GM23338 (cell line): ENCODE measurements at regions not wholly inside any gene's neighbourhood (a gene's known extent, or its start where the extent isn't known, plus 50 kb on each side); places are given as distances from the start of the nearest gene placed in this dataset.

Experiments
- ATAC-seq: fragments of 200-7000 bp; cut with Tn5 transposase; 3 replicates; pipeline ENCODE4 v1.9.1; 2020
- DNase-seq: peaks from one replicate; pipeline ENCODE4 v3.0.0-alpha.2; 2015; ENCODE audit warnings: low spot score
- H2AFZ ChIP-seq: fragments of 200-600 bp; sonication (generic); 2 replicates; pipeline ENCODE4 v1.8.0; 2016; ENCODE audit warnings: antibody characterized with exemption, mild to moderate bottlenecking, moderate library complexity
- H3F3A ChIP-seq: fragments of 200-600 bp; sonication (generic); replicated peaks from 2 replicates; pipeline ENCODE4 v1.8.0; 2017; ENCODE audit warnings: antibody characterized with exemption, mixed run types, low read depth
- H3K27ac ChIP-seq: fragments of 200-600 bp; sonication (generic); 2 replicates; pipeline ENCODE4 v1.6.1; 2016; ENCODE audit warnings: low read depth
- H3K27me3 ChIP-seq: fragments of 200-600 bp; sonication (generic); 2 replicates; pipeline ENCODE4 v1.8.0; 2016; ENCODE audit warnings: mild to moderate bottlenecking, mixed run types, moderate library complexity; ENCODE audit not compliant: insufficient read depth
- H3K36me3 ChIP-seq: fragments of 200-600 bp; sonication (generic); 2 replicates; pipeline ENCODE4 v1.8.0; 2016; ENCODE audit warnings: mild to moderate bottlenecking; ENCODE audit not compliant: insufficient read depth
- H3K4me1 ChIP-seq: fragments of 200-600 bp; sonication (generic); 2 replicates; pipeline ENCODE4 v1.8.0; 2016; ENCODE audit warnings: mild to moderate bottlenecking, moderate library complexity; ENCODE audit not compliant: insufficient read depth
- H3K4me2 ChIP-seq: fragments of 200-600 bp; sonication (generic); 2 replicates; pipeline ENCODE4 v1.7.1; 2017; ENCODE audit warnings: mixed run types
- H3K4me3 ChIP-seq: fragments of 200-600 bp; sonication (generic); 2 replicates; pipeline ENCODE4 v1.6.1; 2016; ENCODE audit warnings: mixed run types
- H3K79me2 ChIP-seq: fragments of 200-600 bp; sonication (generic); replicated peaks from 2 replicates; pipeline ENCODE4 v1.8.0; 2017; ENCODE audit warnings: mild to moderate bottlenecking; ENCODE audit not compliant: insufficient read depth
- H3K9me2 ChIP-seq: fragments of 200-600 bp; sonication (generic); 2 replicates; pipeline ENCODE4 v1.8.0; 2017; ENCODE audit not compliant: insufficient read depth
- H4K20me1 ChIP-seq: fragments of 200-600 bp; sonication (generic); replicated peaks from 2 replicates; pipeline ENCODE4 v1.8.0; 2017; ENCODE audit warnings: mild to moderate bottlenecking; ENCODE audit not compliant: insufficient read depth
- H3K27ac Mint-ChIP-seq: 2 replicates; pipeline ENCODE4 v1.8.0; 2020; ENCODE audit warnings: inconsistent platforms, mild to moderate bottlenecking, moderate library complexity, mixed read lengths
- H3K27me3 Mint-ChIP-seq: 3 replicates; pipeline ENCODE4 v1.8.0; 2022; ENCODE audit warnings: low read depth, mild to moderate bottlenecking, moderate library complexity, mixed read lengths, inconsistent platforms; ENCODE audit not compliant: insufficient read depth, poor library complexity
- H3K36me3 Mint-ChIP-seq: 3 replicates; pipeline ENCODE4 v1.8.0; 2021; ENCODE audit warnings: low read depth, mild to moderate bottlenecking, inconsistent platforms, moderate library complexity, mixed read lengths
- H3K4me1 Mint-ChIP-seq: 3 replicates; pipeline ENCODE4 v1.8.0; 2020; ENCODE audit warnings: mild to moderate bottlenecking, inconsistent platforms, mixed read lengths
- H3K4me3 Mint-ChIP-seq: 3 replicates; pipeline ENCODE4 v1.8.0; 2021; ENCODE audit warnings: moderate library complexity, mild to moderate bottlenecking, inconsistent platforms, mixed read lengths
- H3K9me3 Mint-ChIP-seq: 3 replicates; pipeline ENCODE4 v1.8.0; 2020; ENCODE audit warnings: moderate library complexity, mild to moderate bottlenecking, inconsistent platforms, mixed read lengths
- CREB1 ChIP-seq: fragments of 250-450 bp; sonication (Bioruptor Pico); IDR thresholded peaks from 2 replicates; pipeline ENCODE4 v1.5.0; 2020; ENCODE audit warnings: low read depth, mild to moderate bottlenecking, moderate library complexity
- CTCF ChIP-seq, 2 experiments: fragments of 200-600 bp in 1 of 2; sonication (generic) in 1 of 2; conservative IDR thresholded peaks; 2 replicates each; pipeline versions ENCODE4 v1.5.1 to v1.6.1; 2016 to 2017; ENCODE audit warnings: antibody characterized with exemption in 2 of 2, low read depth in 2 of 2, mild to moderate bottlenecking in 2 of 2, moderate library complexity in 1 of 2
- EZH2 ChIP-seq: fragments of 200-600 bp; sonication (generic); IDR thresholded peaks from one replicate; pipeline ENCODE4 v1.8.0; 2017; ENCODE audit warnings: antibody characterized with exemption, mild to moderate bottlenecking, low read depth; ENCODE audit not compliant: unreplicated experiment
- EZH2phosphoT487 ChIP-seq: fragments of 200-600 bp; sonication (generic); IDR thresholded peaks from one replicate; pipeline ENCODE4 v1.8.1; 2018; ENCODE audit warnings: antibody characterized with exemption; ENCODE audit not compliant: unreplicated experiment
- JUNB ChIP-seq: IDR thresholded peaks from one replicate; pipeline ENCODE4 v1.6.1; 2016; ENCODE audit warnings: antibody characterized with exemption; ENCODE audit not compliant: unreplicated experiment
- POLR2AphosphoS5 ChIP-seq: IDR thresholded peaks from 2 replicates; pipeline ENCODE4 v1.6.1; 2016; ENCODE audit warnings: antibody characterized with exemption, low read depth
- STAT1 ChIP-seq: IDR thresholded peaks from one replicate; pipeline ENCODE4 v1.6.1; 2016; ENCODE audit warnings: antibody characterized with exemption; ENCODE audit not compliant: unreplicated experiment
- ZNF114 ChIP-seq: fragments of 250-450 bp; sonication (Bioruptor Pico); IDR thresholded peaks from 2 replicates; pipeline ENCODE4 v1.5.0; 2020; ENCODE audit warnings: mild to moderate bottlenecking, moderate library complexity
- ZNF331 ChIP-seq: fragments of 250-450 bp; sonication (Bioruptor Pico); IDR thresholded peaks from 2 replicates; pipeline ENCODE4 v1.5.0; 2020; ENCODE audit warnings: low read depth, mild to moderate bottlenecking, moderate library complexity
- ZNF462 ChIP-seq: fragments of 250-450 bp; sonication (Bioruptor Pico); IDR thresholded peaks from 2 replicates; pipeline ENCODE4 v1.5.0; 2020; ENCODE audit warnings: mild to moderate bottlenecking, moderate library complexity
- TF ChIP-seq, protein P1 (sequence below): IDR thresholded peaks from 2 replicates; pipeline ENCODE4 v1.6.1; 2016; ENCODE audit warnings: antibody characterized with exemption

GRCh38 chr15:96417760-96418130 lies 87.2 kb downstream of the NR2F2 start:
- Mint-ChIP-seq H3K4me3 (peak overlapping the region; percentile 57; the same call in 2 of the 3 replicates), H3K9me3 (peaks cover 2% of the 10 kb centered on the region; the same call in 1 of the 3 replicates), H3K4me1 (peaks cover 42% of the 10 kb centered on the region), H3K27ac (no peak overlapping the region), H3K36me3 (no peaks in the 10 kb centered on the region), H3K27me3 (peaks cover 89% of the 10 kb centered on the region)
- ATAC-seq (no peak), DNase-seq (no peak)
- Histone ChIP-seq H3K27me3 (peaks cover 98% of the 10 kb centered on the region), H3K4me2 (peak overlapping the region; percentile 74), H3K4me1 (peaks cover 64% of the 10 kb centered on the region), H3K27ac (no peak overlapping the region), H3K36me3 (no peaks in the 10 kb centered on the region), H4K20me1 (peaks cover 27% of the 10 kb centered on the region), H3K4me3 (peak overlapping the region; percentile 48), H3K79me2 (no peaks in the 10 kb centered on the region), H2AFZ (no peak overlapping the region), H3K9me2 (no peaks in the 10 kb centered on the region), H3F3A (peaks cover 7% of the 10 kb centered on the region; the same call in 1 of the 2 replicates)
- TF ChIP-seq CTCF (conservative IDR thresholded peaks at IDR 0.05; ENCODE audit: low read depth in 2 of 2): no peak
- peak; percentile 42 for TF ChIP-seq EZH2

DNA sequence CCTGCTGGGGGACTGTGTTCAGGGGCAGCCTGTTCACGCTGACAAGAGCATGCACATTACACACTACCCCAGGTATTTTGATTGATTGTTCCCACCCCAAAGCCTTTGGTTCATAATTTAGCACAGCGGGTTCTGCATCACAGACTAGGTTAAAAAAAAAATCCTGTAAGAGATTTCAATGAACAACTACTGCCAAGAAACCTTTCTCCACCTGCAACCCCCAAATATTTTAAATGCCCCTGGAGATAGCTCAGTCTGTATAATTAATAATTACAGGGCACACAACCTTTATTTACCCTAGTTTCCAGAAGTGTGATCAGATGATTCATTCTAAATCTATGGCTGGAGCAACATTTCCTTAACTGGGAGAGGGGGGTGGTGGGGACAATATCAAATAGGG lies 87.6 kb downstream of the NR2F2 start:
- Histone ChIP-seq H4K20me1 (peaks cover 23% of the 10 kb centered on the region), H3K4me3 (peak overlapping the region; percentile 48; the same call in 1 of the 2 replicates), H3F3A (peaks cover 7% of the 10 kb centered on the region; the same call in 1 of the 2 replicates), H3K36me3 (no peaks in the 10 kb centered on the region), H3K27ac (no peak overlapping the region), H3K4me1 (peaks cover 60% of the 10 kb centered on the region), H3K27me3 (peaks cover 96% of the 10 kb centered on the region), H3K4me2 (peak overlapping the region; percentile 74), H2AFZ (no peak overlapping the region), H3K9me2 (no peaks in the 10 kb centered on the region), H3K79me2 (no peaks in the 10 kb centered on the region)
- Mint-ChIP-seq H3K27ac (no peak overlapping the region), H3K36me3 (no peaks in the 10 kb centered on the region), H3K4me3 (no peak overlapping the region), H3K9me3 (peaks cover under 1% of the 10 kb centered on the region; the same call in 1 of the 3 replicates), H3K27me3 (peaks cover 85% of the 10 kb centered on the region), H3K4me1 (peaks cover 42% of the 10 kb centered on the region)
- ATAC-seq (no peak), DNase-seq (no peak)
- no peak for TF ChIP-seq EZH2phosphoT487
- no peak for TF ChIP-seq CTCF (conservative IDR thresholded peaks at IDR 0.05; ENCODE audit: low read depth in 2 of 2)
- TF ChIP-seq ZNF331 (CRISPR knock-in tag): no peak
- TF ChIP-seq ZNF114 (CRISPR knock-in tag): no peak
- TF ChIP-seq JUNB: no peak
- no peak for TF ChIP-seq STAT1
- TF ChIP-seq ZNF462 (CRISPR knock-in tag): no peak
- TF ChIP-seq, protein P1, sequence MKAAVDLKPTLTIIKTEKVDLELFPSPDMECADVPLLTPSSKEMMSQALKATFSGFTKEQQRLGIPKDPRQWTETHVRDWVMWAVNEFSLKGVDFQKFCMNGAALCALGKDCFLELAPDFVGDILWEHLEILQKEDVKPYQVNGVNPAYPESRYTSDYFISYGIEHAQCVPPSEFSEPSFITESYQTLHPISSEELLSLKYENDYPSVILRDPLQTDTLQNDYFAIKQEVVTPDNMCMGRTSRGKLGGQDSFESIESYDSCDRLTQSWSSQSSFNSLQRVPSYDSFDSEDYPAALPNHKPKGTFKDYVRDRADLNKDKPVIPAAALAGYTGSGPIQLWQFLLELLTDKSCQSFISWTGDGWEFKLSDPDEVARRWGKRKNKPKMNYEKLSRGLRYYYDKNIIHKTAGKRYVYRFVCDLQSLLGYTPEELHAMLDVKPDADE: no peak
- no peak for TF ChIP-seq POLR2AphosphoS5
- TF ChIP-seq EZH2: no peak
- no peak for TF ChIP-seq CREB1
